ENCODE measurements at regions not wholly inside any gene's neighbourhood (a gene's known extent, or its start where the extent isn't known, plus 50 kb on each side); places are given as distances from the start of the nearest gene placed in this dataset.

DNA sequence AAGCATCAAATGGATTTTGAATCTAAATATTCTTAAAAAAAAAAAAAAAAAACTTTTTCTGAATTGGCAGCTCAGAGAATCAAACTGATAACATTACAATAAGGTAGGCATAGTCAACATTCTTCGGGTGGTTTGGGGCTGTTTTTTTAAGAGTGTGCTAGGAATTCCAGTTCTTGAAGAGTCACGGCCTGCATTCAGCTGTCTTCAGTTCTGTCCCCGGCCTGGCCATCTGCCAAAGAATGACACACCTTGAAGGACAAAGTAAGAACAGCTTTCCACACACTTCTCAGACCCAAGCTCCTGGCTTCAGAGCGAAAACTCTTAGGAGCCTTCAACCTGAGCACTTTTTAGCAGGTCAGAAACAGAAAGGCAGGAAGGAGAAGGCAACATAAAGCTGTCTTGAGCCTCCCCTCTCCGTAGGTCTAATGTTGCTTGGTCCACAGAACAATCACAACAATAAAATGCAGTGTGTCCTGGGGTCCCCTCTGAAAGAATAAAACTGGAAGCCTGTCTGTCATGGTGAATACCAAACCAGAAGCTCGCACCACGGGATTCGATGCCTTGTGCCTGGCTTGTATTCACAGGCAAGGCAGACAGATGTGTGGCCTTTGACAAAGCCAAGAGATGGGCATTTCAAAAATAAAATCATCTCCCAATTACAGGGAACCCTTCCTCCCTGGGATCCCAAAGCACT, 524.4 kb upstream of the ZFHX3 start:
- Histone ChIP-seq H3K27me3 (ENCODE audit: control insufficient read depth, insufficient read depth, low read length) (peaks cover 17% of the 10 kb centered on the region), H3K4me1 (ENCODE audit: control insufficient read depth, insufficient read depth, low read length) (no peaks in the 10 kb centered on the region), H3K27ac (ENCODE audit: low read length) (no peak overlapping the region), H3K4me3 (ENCODE audit: low read length) (no peak overlapping the region), H3K36me3 (ENCODE audit: control insufficient read depth, insufficient read depth, low read length) (no peaks in the 10 kb centered on the region), H3K9me3 (ENCODE audit: control insufficient read depth, low read depth, low read length) (no peaks in the 10 kb centered on the region)
- no CpG with 5 or more reads among the region's 8 CpGs for WGBS (ENCODE audit: insufficient coverage, low lambda C conversion rate)
- peak; percentile 15 to 41 for DNase-seq

DNA sequence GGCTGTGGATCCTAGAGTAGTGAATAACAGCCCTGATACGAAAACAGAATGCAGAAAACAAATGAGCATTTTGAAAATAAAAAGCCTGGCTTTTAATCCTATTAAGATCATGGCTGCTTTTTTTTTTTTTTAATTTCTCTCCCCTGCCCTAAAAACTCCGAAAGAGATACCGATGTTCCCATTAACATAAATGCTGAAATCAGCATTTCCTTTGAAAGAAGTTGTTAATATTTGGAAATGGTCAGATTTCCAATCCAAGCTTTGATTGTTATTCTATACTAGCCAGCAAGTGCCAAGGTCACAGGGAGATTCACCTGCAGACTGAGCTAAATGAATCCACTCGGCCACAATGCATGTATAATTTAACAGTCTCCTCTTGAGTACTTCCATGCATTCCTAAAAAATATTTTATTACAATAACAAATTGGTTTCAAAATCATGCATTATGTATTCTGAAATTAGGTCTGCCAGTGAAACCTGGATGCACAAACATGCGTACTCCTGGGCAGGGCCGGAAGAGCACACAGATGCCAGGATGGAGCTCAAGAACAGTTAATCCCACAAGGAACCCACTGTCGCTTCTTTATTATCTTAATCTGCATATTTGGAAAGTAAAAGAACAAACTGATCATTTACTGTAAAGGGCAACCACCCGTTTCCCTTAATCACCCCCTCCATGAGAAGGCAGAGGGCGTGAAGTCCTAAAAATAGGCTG, 521.5 kb upstream of the ZFHX3 start:
- peaks cover 22% of the 10 kb centered on the region for H3K27me3 ChIP-seq (ENCODE audit: control insufficient read depth, insufficient read depth, low read length)
- WGBS (ENCODE audit: insufficient coverage, low lambda C conversion rate): 74% methylated on average over 2 of the region's 9 CpGs
- H3K4me3 ChIP-seq (ENCODE audit: low read length): no peak overlapping the region
- no peak for DNase-seq
- H3K9me3 ChIP-seq (ENCODE audit: control insufficient read depth, low read depth, low read length): no peaks in the 10 kb centered on the region
- no peaks in the 10 kb centered on the region for H3K36me3 ChIP-seq (ENCODE audit: control insufficient read depth, insufficient read depth, low read length)
- no peak overlapping the region for H3K27ac ChIP-seq (ENCODE audit: low read length)
- H3K4me1 ChIP-seq (ENCODE audit: control insufficient read depth, insufficient read depth, low read length): no peaks in the 10 kb centered on the region

DNA sequence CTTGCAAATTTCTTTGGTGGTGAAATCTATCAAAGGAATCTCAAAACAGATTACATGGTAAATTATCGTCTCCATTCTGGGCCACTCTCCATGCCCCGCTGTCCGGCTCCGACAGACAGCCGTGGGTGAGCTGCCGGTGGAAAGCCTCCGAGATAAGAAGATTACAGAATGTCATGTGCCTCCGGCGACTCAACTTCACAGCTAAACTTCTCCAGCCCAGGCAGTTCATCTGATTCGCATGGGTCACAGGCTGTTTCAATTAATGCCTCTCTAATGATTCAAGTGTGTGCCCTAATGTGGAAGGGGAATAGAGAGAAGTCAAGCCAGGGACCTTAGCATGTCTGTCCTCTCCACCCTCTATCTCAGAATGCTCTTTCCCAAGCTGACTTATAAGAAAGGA, 520.8 kb upstream of the ZFHX3 start:
- Histone ChIP-seq H3K36me3 (ENCODE audit: control insufficient read depth, insufficient read depth, low read length) (no peaks in the 10 kb centered on the region), H3K27ac (ENCODE audit: low read length) (no peak overlapping the region), H3K4me3 (ENCODE audit: low read length) (no peak overlapping the region), H3K27me3 (ENCODE audit: control insufficient read depth, insufficient read depth, low read length) (peaks cover 22% of the 10 kb centered on the region), H3K4me1 (ENCODE audit: control insufficient read depth, insufficient read depth, low read length) (no peaks in the 10 kb centered on the region), H3K9me3 (ENCODE audit: control insufficient read depth, low read depth, low read length) (no peaks in the 10 kb centered on the region)
- DNase-seq: no peak
- 70% methylated on average over 2 of the region's 10 CpGs for WGBS (ENCODE audit: insufficient coverage, low lambda C conversion rate)

DNA sequence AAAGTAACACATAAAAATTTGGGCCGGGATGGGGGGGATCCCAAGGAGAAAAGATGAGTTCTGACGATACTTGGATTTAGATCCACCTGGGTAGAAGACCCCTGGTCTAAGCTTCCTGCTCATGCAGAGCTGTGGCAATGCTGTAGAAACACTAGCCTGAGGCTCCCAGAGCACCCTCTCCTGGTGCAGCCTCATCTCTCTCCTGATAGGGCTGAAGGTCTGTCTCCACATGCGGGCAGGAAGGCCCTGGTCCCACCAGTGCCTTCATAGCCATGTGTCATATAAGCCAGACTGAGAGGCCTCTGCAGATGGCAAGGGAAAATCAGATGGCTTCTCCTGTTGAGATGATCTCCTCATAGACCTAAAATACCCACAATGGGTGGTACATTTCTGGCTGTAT, 518.0 kb upstream of the ZFHX3 start:
- H3K4me3 ChIP-seq (ENCODE audit: low read length): no peak overlapping the region
- H3K27ac ChIP-seq (ENCODE audit: low read length): no peak overlapping the region
- WGBS (ENCODE audit: insufficient coverage, low lambda C conversion rate): no CpG with 5 or more reads among the region's 3 CpGs
- peaks cover 22% of the 10 kb centered on the region for H3K27me3 ChIP-seq (ENCODE audit: control insufficient read depth, insufficient read depth, low read length)
- DNase-seq: no peak
- H3K36me3 ChIP-seq (ENCODE audit: control insufficient read depth, insufficient read depth, low read length): no peaks in the 10 kb centered on the region
- no peaks in the 10 kb centered on the region for H3K9me3 ChIP-seq (ENCODE audit: control insufficient read depth, low read depth, low read length)
- H3K4me1 ChIP-seq (ENCODE audit: control insufficient read depth, insufficient read depth, low read length): no peaks in the 10 kb centered on the region

DNA sequence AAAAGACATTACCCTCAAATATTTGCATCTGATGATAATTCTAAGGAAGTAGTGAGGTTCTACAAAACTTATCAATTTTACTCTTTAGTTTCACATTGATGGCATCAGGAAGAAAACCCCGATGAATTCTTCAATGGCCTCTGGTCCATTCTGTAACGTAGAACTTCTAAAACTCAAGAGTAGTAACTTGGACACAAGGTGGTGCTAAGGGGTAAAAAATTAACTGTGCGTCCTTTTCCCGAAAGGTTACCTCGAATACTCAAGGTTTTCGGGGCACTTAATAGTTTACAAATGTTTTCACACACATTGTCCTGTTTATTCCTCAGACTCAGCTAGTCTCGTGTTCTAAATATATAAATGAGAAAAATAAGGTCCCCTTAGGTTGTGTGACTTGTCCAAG, 517.3 kb upstream of the ZFHX3 start:
- Histone ChIP-seq H3K36me3 (ENCODE audit: control insufficient read depth, insufficient read depth, low read length) (no peaks in the 10 kb centered on the region), H3K4me1 (ENCODE audit: control insufficient read depth, insufficient read depth, low read length) (no peaks in the 10 kb centered on the region), H3K27ac (ENCODE audit: low read length) (no peak overlapping the region), H3K27me3 (ENCODE audit: control insufficient read depth, insufficient read depth, low read length) (peaks cover 22% of the 10 kb centered on the region), H3K4me3 (ENCODE audit: low read length) (no peak overlapping the region), H3K9me3 (ENCODE audit: control insufficient read depth, low read depth, low read length) (no peaks in the 10 kb centered on the region)
- 80% methylated on average over 1 of the region's 7 CpGs for WGBS (ENCODE audit: insufficient coverage, low lambda C conversion rate)
- no peak for DNase-seq

DNA sequence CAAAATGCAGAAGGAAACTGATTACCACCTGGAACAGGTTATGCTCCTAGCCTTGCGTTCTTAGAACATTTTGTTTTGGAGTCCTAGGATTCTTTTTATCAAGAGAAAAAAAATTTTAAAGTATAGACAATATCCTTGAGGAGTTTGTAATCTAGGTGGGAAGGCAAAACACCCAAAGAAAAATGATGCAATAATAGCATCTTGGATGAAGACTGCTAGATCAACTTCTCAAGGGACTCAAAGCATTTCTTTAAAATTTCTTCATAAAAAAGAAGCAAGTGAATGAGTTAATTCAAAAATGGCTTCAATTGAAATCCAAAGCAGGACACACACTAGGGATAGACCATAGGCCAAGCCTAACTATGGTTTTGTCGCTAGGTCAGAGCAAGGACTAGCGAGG, 515.8 kb upstream of the ZFHX3 start:
- DNase-seq: no peak
- WGBS (ENCODE audit: insufficient coverage, low lambda C conversion rate): no CpG with 5 or more reads among the region's 3 CpGs
- H3K27me3 ChIP-seq (ENCODE audit: control insufficient read depth, insufficient read depth, low read length): peaks cover 14% of the 10 kb centered on the region
- H3K9me3 ChIP-seq (ENCODE audit: control insufficient read depth, low read depth, low read length): no peaks in the 10 kb centered on the region
- H3K27ac ChIP-seq (ENCODE audit: low read length): no peak overlapping the region
- H3K4me1 ChIP-seq (ENCODE audit: control insufficient read depth, insufficient read depth, low read length): no peaks in the 10 kb centered on the region
- no peaks in the 10 kb centered on the region for H3K36me3 ChIP-seq (ENCODE audit: control insufficient read depth, insufficient read depth, low read length)
- no peak overlapping the region for H3K4me3 ChIP-seq (ENCODE audit: low read length)

DNA sequence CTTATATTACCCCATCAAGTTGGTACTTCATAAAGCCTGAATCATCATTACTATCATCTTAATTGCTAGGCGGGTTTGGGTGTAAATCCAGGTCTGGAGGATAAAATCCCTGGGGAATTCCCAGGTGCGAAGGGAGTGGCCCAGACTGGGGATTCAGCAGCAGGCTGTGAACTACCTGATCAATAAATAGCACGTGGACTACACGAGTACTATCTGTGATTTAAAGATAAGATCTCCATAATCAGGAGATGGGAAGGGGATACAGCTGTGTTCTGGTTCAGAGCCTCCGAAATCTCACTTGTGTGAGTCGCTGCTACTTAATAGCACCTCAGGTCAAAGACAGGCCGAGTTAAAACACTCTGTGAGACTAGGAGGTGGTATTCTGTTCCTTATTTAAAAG, 512.6 kb upstream of the ZFHX3 start:
- H3K27me3 ChIP-seq (ENCODE audit: control insufficient read depth, insufficient read depth, low read length): no peaks in the 10 kb centered on the region
- DNase-seq: no peak
- WGBS (ENCODE audit: insufficient coverage, low lambda C conversion rate): no CpG with 5 or more reads among the region's 7 CpGs
- H3K9me3 ChIP-seq (ENCODE audit: control insufficient read depth, low read depth, low read length): no peaks in the 10 kb centered on the region
- H3K36me3 ChIP-seq (ENCODE audit: control insufficient read depth, insufficient read depth, low read length): no peaks in the 10 kb centered on the region
- H3K27ac ChIP-seq (ENCODE audit: low read length): no peak overlapping the region
- H3K4me1 ChIP-seq (ENCODE audit: control insufficient read depth, insufficient read depth, low read length): no peaks in the 10 kb centered on the region
- no peak overlapping the region for H3K4me3 ChIP-seq (ENCODE audit: low read length)

DNA sequence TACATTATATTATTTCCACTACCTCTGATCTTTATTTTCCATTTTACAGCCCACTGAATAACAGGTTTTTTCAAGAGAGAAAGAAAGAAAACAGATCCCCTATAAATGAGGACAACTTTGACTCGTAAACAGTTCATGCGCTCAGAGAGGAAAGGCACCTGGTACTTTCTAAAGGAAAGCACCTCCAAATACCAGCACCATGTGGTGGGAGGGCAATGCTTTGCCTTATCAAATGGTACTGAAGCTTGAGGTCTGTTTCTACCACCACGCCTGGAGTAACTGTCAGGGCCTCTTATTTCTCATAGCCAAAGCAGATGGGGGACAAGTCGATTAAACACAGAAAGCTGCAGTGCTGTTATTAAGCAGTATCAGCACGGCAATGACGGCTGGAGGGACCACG, 510.3 kb upstream of the ZFHX3 start:
- whole genome bisulfite sequencing (ENCODE audit: insufficient coverage, low lambda C conversion rate): no CpG with 5 or more reads among the region's 7 CpGs
- Histone ChIP-seq H3K27me3 (ENCODE audit: control insufficient read depth, insufficient read depth, low read length) (peaks cover 3% of the 10 kb centered on the region), H3K9me3 (ENCODE audit: control insufficient read depth, low read depth, low read length) (no peaks in the 10 kb centered on the region), H3K27ac (ENCODE audit: low read length) (no peak overlapping the region), H3K36me3 (ENCODE audit: control insufficient read depth, insufficient read depth, low read length) (no peaks in the 10 kb centered on the region), H3K4me1 (ENCODE audit: control insufficient read depth, insufficient read depth, low read length) (no peaks in the 10 kb centered on the region), H3K4me3 (ENCODE audit: low read length) (no peak overlapping the region)
- no peak for DNase-seq

DNA sequence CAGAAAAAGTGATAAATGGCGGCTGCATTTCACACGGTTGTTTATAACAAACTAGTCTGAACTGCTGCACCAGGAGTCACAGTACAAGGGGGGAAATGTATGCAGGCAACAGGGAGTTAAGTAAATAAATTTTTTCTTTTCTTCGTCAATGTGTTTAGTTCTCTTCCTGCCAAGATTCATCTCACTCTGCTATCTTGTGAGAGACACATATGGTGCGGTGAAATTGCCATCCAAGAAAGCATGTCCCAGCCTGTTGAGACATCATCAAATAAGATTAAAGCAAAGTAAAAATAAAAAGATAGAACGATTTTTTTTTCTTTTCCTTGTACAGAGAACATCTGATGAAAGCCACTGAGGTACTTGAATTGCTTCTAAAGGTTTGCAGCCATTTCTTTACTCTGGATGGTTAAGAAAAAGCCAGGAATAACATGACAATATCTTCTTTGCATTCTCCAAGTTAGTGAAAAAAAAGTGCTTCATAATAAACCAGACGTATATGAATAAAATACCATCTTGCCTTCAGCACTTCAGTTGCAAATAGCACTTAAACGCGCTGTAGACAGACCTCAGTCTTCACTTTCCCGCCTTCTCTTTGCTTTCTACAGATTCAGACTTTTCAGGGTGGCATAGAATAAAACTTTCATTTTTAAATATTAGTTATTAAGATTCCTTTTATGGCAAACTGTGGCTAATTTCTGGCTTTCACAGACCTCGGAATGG, 506.2 kb upstream of the ZFHX3 start:
- H3K4me3 ChIP-seq (ENCODE audit: low read length): no peak overlapping the region
- 84% methylated on average over 6 of the region's 10 CpGs for WGBS (ENCODE audit: insufficient coverage, low lambda C conversion rate)
- no peak overlapping the region for H3K27ac ChIP-seq (ENCODE audit: low read length)
- no peaks in the 10 kb centered on the region for H3K36me3 ChIP-seq (ENCODE audit: control insufficient read depth, insufficient read depth, low read length)
- no peak for DNase-seq
- H3K9me3 ChIP-seq (ENCODE audit: control insufficient read depth, low read depth, low read length): no peaks in the 10 kb centered on the region
- peaks cover 16% of the 10 kb centered on the region for H3K27me3 ChIP-seq (ENCODE audit: control insufficient read depth, insufficient read depth, low read length)
- no peaks in the 10 kb centered on the region for H3K4me1 ChIP-seq (ENCODE audit: control insufficient read depth, insufficient read depth, low read length)

DNA sequence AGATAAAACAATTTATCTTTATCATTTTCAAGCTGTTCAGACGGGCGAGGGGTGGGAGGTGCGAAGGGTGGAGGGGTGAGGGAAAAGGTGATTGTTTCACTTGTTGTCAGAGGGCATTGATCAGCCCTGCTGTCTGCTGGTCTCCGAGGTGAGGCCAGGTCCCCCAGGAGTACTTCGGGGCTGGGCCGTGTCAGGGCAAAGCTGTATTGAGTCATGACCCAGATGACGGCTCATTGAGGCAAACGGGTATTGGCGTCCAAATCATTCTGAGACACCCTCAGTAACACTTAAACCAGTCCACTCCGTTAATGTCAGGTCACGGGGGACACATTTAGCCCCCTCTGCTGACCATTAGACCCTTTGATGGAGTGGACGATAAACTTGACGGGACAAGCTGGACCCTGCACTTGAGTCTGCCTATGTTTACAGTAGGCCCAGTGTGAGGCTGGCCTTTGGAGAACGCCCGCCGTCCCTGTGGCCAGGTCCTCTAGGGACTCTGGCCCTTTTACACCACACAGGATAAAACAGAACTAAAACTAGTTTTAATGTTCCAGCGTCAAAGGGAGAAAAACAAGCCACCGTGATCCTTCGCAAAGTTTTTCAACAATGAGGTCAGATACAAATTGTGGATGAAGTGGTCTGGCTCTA, 502.2 kb upstream of the ZFHX3 start:
- DNase-seq: no peak
- no peaks in the 10 kb centered on the region for H3K4me1 ChIP-seq (ENCODE audit: control insufficient read depth, insufficient read depth, low read length)
- H3K36me3 ChIP-seq (ENCODE audit: control insufficient read depth, insufficient read depth, low read length): no peaks in the 10 kb centered on the region
- no peak overlapping the region for H3K27ac ChIP-seq (ENCODE audit: low read length)
- WGBS (ENCODE audit: insufficient coverage, low lambda C conversion rate): no CpG with 5 or more reads among the region's 19 CpGs
- H3K4me3 ChIP-seq (ENCODE audit: low read length): no peak overlapping the region
- peaks cover 44% of the 10 kb centered on the region for H3K27me3 ChIP-seq (ENCODE audit: control insufficient read depth, insufficient read depth, low read length)
- no peaks in the 10 kb centered on the region for H3K9me3 ChIP-seq (ENCODE audit: control insufficient read depth, low read depth, low read length)

All from large intestine (tissue), 3 donors.